ENCODE measurements at regions not wholly inside any gene's neighbourhood (a gene's known extent, or its start where the extent isn't known, plus 50 kb on each side); places are given as distances from the start of the nearest gene placed in this dataset.

GRCh38 chr20:39851459-39851858 is 837.6 kb downstream of the MAFB start:
- no peak for DNase-seq

DNA sequence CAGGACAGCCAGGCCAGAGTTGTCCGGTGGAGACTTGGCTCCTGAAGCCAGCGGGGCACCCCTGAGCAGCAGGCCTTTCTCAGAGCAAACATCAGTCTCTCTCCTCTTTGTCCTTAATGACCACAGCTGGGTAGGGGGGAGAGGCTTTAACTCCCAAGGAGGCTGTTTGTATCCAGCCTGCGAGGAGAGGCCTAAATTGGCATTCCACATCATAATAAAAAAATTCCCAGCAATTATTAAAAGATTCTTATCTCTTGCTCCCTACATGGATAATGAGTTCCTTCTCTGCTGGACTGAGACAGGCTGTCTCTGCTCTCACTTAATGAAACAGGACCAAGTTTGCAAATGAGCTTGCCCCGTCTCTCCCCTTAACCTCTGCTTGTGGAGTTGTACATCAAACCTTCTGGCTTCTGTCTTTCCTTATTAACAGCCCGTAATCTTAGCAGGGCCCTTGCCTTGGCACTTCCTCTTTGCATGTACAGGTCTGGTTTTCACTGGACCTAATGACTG is 838.2 kb downstream of the MAFB start:
- DNase-seq = no peak

DNA sequence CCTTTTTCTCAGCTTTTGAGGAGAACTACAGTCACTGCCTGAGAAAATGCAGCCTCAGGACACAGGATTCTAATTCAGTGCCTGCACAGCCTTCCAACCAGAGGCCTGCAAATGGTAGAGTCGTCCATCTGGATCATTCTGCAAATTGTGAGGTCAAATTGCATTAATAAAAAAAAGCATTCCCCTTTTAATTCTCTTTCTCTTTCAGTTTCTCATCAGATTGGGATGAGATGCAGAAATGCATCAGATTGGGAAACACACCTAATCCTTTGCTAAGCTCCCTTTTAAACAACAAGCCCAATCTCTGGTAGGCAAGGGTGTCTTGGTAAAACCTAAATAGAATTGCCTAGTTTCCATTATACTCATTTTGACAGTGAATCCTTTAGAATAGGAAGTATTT is 838.8 kb downstream of the MAFB start:
- no peak for DNase-seq

GRCh38 chr20:39849664-39850063 is 839.4 kb downstream of the MAFB start:
- peak; percentile 76 for DNase-seq

DNA sequence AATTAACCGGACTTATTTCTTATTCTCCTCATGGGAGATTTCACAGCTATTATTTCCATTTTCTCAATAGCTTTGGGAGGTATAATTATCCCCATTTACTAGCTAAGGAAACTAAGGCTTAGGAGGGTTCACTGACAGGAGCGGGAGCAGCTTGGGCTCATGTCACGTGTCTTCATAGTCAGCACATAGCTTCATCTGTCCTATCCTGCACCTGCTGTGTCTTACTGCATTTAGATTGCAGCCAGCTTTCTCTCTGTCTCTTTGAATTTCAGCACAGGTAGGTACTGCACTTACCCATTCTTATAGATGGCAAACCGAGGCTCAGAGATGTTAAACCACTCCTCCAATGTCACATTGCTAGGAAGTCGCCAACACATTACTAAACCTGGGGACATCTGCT is 839.9 kb downstream of the MAFB start:
- DNase-seq = no peak

GRCh38 chr20:39839399-39840119 is 849.5 kb downstream of the MAFB start:
- DNase-seq = no peak

- no peak for DNase-seq
Measured at GRCh38 chr20:39837561-39837960, 851.5 kb downstream of the MAFB start.

DNA sequence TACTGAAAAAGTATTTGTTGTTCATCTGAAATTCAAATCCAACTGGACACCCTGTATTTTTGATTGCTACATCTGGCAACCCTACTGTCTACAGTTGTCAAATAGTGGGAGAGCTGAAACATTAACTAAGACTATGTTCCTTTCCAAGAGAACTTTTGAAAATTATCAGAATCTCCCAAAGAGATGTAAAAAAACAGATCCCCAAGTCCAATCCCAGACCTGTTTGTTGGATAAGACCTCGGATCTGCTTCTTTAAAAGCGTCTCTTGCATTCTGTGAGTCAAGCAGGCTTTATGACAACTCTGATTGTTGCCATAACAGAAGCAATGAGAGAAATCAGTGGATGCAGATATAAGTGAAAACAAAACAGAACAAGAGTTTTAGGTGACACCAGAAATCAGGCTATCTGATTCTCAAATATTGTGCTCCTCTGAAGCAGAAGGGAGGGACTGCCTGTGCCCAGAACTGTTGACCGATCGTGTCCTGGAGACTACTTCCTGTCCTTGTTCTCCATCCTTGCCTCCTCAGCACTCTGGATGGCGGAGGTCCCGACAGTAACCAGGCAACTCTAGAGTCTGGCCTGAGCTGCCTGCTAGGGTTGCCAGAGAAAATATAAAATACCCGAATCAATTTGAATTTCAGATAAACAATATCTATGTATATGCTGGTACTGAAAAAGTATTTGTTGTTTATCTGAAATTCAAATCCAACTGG is 853.8 kb downstream of the MAFB start:
- no peak for DNase-seq

DNA sequence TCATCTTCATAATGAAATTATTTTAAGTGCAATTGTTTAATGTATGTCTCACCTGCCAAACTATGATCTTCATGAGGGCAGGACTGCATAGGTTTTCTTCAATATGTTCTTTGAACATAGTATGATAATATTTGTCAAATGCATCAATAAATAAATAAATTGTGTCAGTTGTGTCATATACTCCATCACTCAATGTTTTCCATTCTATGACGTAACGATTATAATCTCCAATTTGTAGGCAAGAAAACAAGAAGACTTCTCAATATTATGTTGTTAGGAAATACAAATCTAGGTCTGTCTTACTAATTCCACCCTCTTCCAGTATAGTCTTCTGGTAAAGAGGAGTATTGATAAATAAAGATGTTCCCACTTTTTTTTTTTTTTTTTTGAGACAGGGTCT is 858.1 kb downstream of the MAFB start:
- no peak for DNase-seq

- no peak for DNase-seq
Measured at GRCh38 chr20:39829661-39830060, 859.4 kb downstream of the MAFB start.

- no peak for DNase-seq
Measured at GRCh38 chr20:39829256-39829655, 859.8 kb downstream of the MAFB start.

DNA sequence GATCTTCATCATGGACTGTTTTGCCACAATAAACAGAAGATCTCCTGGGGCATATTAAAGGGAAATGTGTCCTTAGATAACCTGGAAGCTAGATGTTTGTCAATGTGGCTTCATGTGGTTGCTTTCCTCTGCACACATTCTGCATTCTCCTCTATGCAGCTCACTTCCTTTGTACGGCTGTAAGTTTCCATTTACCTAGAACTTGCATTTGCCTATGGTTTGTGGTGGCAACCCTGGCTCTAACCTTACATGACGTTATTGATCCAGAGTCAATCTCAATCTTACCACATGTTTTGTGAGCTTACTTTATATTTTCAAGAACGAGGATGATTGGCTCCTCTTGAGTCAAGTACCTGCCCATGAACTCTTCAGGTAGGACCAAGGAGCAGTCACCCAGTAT is 863.1 kb downstream of the MAFB start:
- no peak for DNase-seq

DNA sequence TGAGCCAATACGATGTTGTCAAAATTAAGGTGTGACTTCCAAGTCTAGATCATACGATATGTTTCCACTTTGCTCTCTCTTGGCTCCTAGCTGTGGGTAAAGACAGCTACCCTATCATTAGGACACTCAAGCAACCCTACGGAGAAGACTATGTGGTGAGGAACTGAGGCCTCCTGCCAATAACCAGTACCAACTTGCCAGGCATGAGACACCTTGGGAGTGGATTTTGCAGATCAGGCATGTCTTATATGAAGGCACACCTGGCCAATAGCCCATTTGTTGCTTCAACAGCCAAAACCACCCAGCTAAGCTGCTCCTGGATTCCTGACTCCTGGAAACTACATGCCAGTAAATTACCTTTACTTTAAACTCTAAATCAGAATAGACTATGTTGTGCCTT is 863.4 kb downstream of the DHX35 start:
- DNase-seq = no peak

DNA sequence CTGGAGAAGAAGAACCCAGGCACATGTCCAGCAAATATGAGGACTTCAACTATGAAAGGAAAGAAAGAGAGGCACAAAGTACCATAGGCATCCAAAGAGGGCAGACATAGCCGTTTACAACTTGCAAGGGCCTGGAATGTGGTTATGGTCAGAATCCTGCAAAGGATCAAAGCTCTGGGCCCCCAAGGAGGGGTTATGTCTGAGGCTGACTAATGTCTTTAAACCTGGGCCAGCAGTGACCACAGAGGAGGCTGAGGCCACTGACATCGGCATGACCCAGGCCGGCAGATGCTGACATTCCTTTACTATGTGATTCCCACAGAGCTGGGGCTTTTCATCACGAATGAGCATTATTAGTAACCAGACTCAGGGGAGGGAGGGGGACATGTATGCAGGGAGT is 861.1 kb downstream of the DHX35 start:
- peak; percentile 61 for DNase-seq

GRCh38 chr20:39822667-39823066 is 860.5 kb downstream of the DHX35 start:
- no peak for DNase-seq

GRCh38 chr20:39813190-39813829 is 851.2 kb downstream of the DHX35 start:
- no peak for DNase-seq

GRCh38 chr20:39812116-39812515 is 850.0 kb downstream of the DHX35 start:
- DNase-seq = no peak

DNA sequence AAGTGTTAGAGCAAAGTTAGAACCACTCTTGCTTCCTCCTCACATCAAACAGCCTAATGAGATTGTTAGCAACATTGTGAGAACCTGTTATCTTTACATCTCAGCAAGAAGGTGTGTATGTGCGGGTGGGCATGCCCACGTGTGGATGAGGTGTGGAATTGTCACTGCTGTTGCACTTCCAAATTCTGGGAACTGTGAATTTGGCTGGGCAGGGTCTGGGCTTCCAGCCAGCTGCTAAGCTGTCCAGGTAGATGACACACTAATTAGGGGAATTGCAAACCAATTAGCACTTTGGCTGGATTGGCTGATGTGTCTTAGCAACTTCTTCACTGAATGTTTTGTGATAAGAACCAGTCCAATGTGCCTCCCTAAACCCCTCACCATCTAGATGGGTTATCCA is 848.2 kb downstream of the DHX35 start:
- DNase-seq = no peak

DNA sequence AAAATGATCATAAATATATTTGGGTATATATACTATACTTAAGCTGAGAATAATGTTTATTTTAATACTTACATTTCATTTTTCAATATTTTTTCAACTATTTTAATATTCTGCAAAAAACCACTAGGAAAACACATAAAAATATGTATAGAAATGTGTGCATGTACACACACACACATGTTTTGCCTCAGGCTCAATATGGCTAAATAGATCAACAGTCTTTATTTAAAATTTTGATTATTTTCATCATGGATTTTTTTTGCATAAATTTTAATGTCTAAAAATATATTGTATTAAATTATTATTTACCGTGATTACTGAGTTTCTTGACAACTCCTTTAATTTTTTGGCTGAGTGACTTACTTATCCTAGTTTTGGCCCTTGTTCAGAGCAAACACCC is 846.5 kb downstream of the DHX35 start:
- no peak for DNase-seq

DNA sequence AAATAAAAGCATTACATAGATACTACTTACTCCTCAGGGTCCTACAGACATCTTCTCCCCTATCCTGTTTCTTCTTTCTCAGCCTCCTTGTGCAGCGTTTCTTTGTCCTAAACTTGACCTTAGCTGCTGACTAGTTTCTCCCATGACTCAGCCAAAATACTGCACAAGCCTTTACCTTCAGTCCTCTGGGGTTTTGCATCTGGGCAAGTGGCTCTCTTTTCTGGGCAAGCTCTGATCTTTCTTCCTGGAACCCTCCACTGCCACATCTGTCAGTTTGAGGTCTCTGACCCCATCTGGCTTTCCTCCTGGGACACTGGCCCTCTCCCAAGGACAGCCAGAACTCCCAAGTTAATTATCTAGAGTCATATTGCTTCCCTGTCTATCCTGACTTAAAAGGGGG is 838.4 kb downstream of the DHX35 start:
- no peak for DNase-seq

DNA sequence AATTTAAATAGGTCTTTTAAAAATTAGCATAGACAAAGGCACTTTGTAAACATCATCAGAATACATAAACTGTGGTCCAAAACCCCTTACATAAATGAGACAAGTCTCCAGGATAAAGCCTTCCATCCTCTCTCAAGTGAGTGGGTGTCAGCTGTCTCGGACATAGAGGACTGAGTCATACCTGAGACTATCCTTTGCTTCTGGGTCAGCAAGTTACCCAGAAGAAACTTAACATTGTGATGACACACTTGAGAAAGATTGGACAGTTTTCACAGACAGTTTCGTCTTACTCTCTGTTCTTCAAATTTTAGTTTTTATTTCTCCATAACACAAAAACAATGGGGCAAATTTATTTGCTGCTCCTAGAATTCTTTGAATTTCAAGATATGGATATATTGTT is 838.0 kb downstream of the DHX35 start:
- no peak for DNase-seq

- no peak for DNase-seq
Measured at GRCh38 chr20:39799366-39799965, 837.3 kb downstream of the DHX35 start.

GRCh38 chr20:39795401-39796272 is 833.5 kb downstream of the DHX35 start:
- no peak for DNase-seq

Data from GOT3 (cell line).